PFSK-1 (cell line): ENCODE measurements at regions not wholly inside any gene's neighbourhood (a gene's known extent, or its start where the extent isn't known, plus 50 kb on each side); places are given as distances from the start of the nearest gene placed in this dataset.

Source experiments
- FOXP2 ChIP-seq: optimal IDR thresholded peaks from 2 replicates; pipeline ENCODE3; 2011; ENCODE audit warnings: borderline replicate concordance, control low read depth, inconsistent platforms; ENCODE audit not compliant: insufficient read depth; ENCODE audit errors: extremely low read length, extremely low read depth
- POLR2AphosphoS5 ChIP-seq: IDR thresholded peaks from 2 replicates; pipeline ENCODE4 v1.6.1; 2012; ENCODE audit warnings: low read depth, mild to moderate bottlenecking, control low read depth, low read length, moderate library complexity
- REST ChIP-seq, 2 experiments: IDR thresholded peaks; 2 replicates each; pipeline versions ENCODE4 v1.6.1 to v1.8.0; 2011 to 2012; ENCODE audit warnings: low read depth in 2 of 2, low read length in 2 of 2, control low read depth in 1 of 2, inconsistent platforms in 1 of 2, mild to moderate bottlenecking in 1 of 2, moderate library complexity in 1 of 2; ENCODE audit not compliant: insufficient read depth in 1 of 2
- SIN3A ChIP-seq: IDR thresholded peaks from 2 replicates; pipeline ENCODE4 v1.6.1; 2012; ENCODE audit warnings: mild to moderate bottlenecking, low read length, moderate library complexity, borderline replicate concordance; ENCODE audit not compliant: insufficient read depth
- TAF1 ChIP-seq: IDR thresholded peaks from 2 replicates; pipeline ENCODE4 v1.6.1; 2012; ENCODE audit warnings: low read length, control low read depth, borderline replicate concordance; ENCODE audit not compliant: insufficient read depth

DNA sequence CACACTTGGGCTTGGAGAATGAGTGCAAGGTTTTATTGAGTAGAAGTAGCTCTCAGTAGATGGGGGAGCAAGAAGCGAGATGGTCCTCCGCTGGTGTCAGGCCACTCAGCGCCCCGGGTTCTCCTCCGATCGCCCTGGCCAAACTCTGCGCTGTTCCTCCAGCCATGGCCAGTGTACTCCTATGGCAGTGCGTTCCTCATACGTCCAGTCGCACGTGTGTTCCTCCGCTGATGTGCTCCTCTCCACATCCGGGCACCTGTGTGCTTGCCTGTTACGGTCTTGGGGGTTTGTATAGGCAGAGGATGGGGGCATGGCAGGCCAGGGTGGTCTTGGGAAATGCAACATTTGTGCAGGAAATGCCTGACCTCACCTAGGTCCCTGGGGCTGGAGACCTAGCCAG lies 1899.4 kb downstream of the PCDH9 start:
- TF ChIP-seq FOXP2 (no peak), REST (IDR thresholded peaks at IDR 0.05; ENCODE audit: insufficient read depth in 1 of 2, low read depth in 2 of 2, low read length in 2 of 2) (no peak), POLR2AphosphoS5 (no peak)

DNA sequence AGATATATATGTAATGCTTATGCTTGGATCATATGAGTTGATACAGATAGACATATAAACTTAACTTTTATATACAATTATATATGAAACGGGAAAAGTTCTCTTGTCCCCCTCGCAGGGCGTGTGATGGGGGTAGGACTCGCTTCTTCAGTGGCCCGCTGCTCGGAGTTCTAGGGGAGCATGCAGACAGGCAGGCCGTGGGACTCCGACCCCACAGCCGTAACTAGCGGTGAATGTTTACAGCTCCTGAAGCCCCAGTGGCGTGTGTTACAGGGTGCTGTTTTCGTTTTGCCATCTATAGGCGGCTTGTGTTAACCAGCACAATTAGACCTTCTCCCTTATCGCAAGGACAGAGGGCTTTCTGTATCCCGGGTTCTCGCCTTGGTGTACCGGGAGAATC lies 1899.8 kb downstream of the PCDH9 start:
- TF ChIP-seq REST (IDR thresholded peaks at IDR 0.05; ENCODE audit: insufficient read depth in 1 of 2, low read depth in 2 of 2, low read length in 2 of 2): no peak
- TF ChIP-seq POLR2AphosphoS5: no peak
- TF ChIP-seq SIN3A: no peak
- no peak for TF ChIP-seq FOXP2
- no peak for TF ChIP-seq TAF1

DNA sequence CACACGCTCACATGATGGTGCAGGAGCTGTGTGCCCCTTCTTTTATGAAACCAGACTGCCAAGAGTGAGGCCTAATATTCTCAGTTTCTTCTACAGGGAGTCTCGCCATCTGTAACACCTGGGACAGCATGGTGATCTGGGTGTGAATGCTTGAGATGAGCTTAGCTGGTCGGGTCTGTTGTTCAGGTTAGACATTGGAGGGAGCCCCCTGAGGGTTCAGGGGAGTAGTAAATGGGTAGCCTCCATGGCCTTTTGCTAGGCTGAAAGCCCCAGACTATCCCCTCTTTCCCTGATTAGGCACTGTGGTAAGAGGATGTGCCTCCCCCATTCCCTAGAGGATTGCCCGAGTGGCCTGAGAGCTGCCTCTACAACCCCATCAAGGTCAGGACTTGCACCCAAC lies 1916.1 kb downstream of the PCDH9 start:
- TF ChIP-seq REST (IDR thresholded peaks at IDR 0.05; ENCODE audit: insufficient read depth in 1 of 2, low read depth in 2 of 2, low read length in 2 of 2): no peak
- no peak for TF ChIP-seq POLR2AphosphoS5
- TF ChIP-seq TAF1: no peak
- TF ChIP-seq SIN3A: no peak
- no peak for TF ChIP-seq FOXP2

DNA sequence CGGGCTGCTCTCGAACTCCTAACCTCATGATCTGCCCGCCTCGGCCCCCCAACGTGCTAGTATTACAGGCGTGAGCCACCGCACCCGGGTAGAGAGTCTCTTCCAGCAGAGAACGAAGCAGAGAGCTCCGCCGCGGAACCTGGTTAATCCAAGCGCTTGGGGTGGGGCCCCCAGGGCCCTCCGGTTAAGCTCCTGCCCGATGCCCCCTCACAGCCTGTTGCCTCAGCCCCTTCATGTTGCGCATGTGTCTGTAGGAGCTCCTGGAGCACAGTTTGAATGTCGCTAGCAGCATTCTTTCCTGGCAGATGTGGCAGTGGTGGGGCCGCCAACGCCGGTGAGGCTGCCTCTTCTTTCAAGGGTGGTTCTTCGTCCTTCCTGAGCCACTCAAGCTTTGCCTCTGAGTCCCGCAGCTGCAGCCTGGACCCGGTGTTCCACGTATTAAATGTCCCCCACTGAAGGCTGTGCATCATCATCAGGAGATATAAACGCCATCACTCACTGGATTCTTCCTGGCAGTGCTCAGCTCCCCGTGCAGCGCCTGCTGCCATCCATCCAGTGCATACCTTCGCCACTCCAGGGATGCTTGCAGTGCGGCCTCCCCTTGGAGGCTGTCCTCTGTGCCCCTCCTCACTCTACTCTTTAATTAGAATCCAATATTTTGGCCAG lies 1919.3 kb downstream of the PCDH9 start:
- TF ChIP-seq FOXP2 (no peak), REST (IDR thresholded peaks at IDR 0.05; ENCODE audit: insufficient read depth in 1 of 2, low read depth in 2 of 2, low read length in 2 of 2) (no peak), POLR2AphosphoS5 (no peak), TAF1 (no peak), SIN3A (no peak)

- TF ChIP-seq REST (IDR thresholded peaks at IDR 0.05; ENCODE audit: insufficient read depth in 1 of 2, low read depth in 2 of 2, low read length in 2 of 2): no peak
- no peak for TF ChIP-seq FOXP2
- TF ChIP-seq SIN3A: no peak
- TF ChIP-seq POLR2AphosphoS5: no peak
- no peak for TF ChIP-seq TAF1
These were observed 1920.2 kb downstream of the PCDH9 start for GRCh38 chr13:65309906-65310305.
